ENCODE measurements at regions not wholly inside any gene's neighbourhood (a gene's known extent, or its start where the extent isn't known, plus 50 kb on each side); places are given as distances from the start of the nearest gene placed in this dataset.

DNA sequence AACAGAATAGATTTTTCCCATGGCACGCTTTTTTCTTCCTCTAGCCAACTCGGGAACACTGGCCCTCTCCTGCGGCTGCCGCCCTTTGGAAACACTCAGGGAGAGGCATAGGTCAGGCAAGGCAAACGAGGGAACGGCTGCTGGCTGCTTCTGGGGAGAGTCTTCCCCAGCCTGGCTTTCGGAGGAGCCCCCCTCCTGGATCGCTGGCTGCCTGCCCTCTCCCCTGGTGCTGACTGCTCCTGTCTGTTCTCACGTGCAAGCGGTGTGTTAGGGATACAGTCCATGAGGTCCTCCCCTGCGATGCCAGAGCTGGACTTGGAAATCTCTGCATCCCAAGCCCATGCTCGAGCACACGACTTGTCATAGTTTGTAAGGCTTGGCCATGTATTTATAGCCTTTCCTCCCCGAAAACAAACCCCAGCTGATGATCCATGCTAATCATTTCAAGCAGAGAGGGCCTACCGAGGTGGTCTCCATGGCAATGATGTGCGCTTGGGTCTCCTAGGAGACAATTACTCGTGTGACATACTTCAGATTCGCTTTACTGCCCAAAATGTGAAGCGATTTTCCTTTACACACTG, 315.6 kb upstream of the ATP10A start:
- Histone ChIP-seq H3K4me3 (no peak overlapping the region), H3K4me1 (ENCODE audit: control insufficient read depth in 5 of 5, insufficient read depth in 5 of 5, low read length in 5 of 5) (no peaks in the 10 kb centered on the region), H3K27me3 (ENCODE audit: control insufficient read depth in 3 of 3, insufficient read depth in 3 of 3, low read length in 2 of 3) (no peaks in the 10 kb centered on the region), H3K9ac (ENCODE audit: insufficient read depth in 1 of 2, low read length in 2 of 2) (no peak overlapping the region), H3K36me3 (ENCODE audit: control insufficient read depth in 4 of 4, insufficient read depth in 4 of 4, low read length in 4 of 4) (no peaks in the 10 kb centered on the region), H3K9me3 (ENCODE audit: control insufficient read depth in 4 of 4, insufficient read depth in 3 of 4, low read length in 3 of 4) (peaks cover 0 to 2% (median 0%) of the 10 kb centered on the region in 4 donors), H3K27ac (ENCODE audit: low read depth in 1 of 2, low read length in 1 of 2) (no peak overlapping the region)
- 60 to 69% methylated on average over 19 of the region's 19 CpGs for WGBS, 2 donors
- peak in 1 of 3 donors; percentile 14 for DNase-seq
- TF ChIP-seq, protein P1, sequence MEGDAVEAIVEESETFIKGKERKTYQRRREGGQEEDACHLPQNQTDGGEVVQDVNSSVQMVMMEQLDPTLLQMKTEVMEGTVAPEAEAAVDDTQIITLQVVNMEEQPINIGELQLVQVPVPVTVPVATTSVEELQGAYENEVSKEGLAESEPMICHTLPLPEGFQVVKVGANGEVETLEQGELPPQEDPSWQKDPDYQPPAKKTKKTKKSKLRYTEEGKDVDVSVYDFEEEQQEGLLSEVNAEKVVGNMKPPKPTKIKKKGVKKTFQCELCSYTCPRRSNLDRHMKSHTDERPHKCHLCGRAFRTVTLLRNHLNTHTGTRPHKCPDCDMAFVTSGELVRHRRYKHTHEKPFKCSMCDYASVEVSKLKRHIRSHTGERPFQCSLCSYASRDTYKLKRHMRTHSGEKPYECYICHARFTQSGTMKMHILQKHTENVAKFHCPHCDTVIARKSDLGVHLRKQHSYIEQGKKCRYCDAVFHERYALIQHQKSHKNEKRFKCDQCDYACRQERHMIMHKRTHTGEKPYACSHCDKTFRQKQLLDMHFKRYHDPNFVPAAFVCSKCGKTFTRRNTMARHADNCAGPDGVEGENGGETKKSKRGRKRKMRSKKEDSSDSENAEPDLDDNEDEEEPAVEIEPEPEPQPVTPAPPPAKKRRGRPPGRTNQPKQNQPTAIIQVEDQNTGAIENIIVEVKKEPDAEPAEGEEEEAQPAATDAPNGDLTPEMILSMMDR (IDR thresholded peaks at IDR 0.05; ENCODE audit: control extremely low read depth, extremely low read depth) = no peak
- no peak for ATAC-seq (ENCODE audit: insufficient read depth, low FRiP score)

DNA sequence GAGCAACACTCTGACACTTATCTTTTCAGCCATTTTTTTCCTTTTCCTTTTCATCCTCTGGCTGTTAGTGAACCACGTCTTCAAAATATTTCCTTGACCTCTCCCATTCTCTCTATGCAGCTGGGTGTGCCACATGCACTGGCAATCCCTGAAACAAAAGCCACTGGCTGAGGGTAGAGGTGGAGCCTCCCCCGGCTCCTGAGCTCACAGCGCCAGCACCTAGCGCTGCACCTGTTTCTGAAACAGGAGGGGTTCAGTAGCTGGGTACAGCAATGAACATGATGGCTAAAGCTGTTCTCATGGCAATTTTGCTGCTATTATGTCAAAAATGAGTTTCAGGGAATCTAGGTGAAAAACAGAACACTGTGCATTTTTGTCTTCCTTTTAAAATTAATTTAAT, 314.7 kb upstream of the ATP10A start:
- H3K4me1 ChIP-seq (ENCODE audit: control insufficient read depth in 5 of 5, insufficient read depth in 5 of 5, low read length in 5 of 5) = no peaks in the 10 kb centered on the region
- 74 to 80% methylated on average over 4 of the region's 4 CpGs for WGBS, 2 donors
- ATAC-seq (ENCODE audit: insufficient read depth, low FRiP score) (no peak), DNase-seq (no peak)
- no peaks in the 10 kb centered on the region for H3K36me3 ChIP-seq (ENCODE audit: control insufficient read depth in 4 of 4, insufficient read depth in 4 of 4, low read length in 4 of 4)
- no peak overlapping the region for H3K9ac ChIP-seq (ENCODE audit: insufficient read depth in 1 of 2, low read length in 2 of 2)
- no peak overlapping the region for H3K4me3 ChIP-seq
- no peaks in the 10 kb centered on the region for H3K27me3 ChIP-seq (ENCODE audit: control insufficient read depth in 3 of 3, insufficient read depth in 3 of 3, low read length in 2 of 3)
- TF ChIP-seq, protein P1 (IDR thresholded peaks at IDR 0.05; ENCODE audit: control extremely low read depth, extremely low read depth) = no peak
- no peak overlapping the region for H3K27ac ChIP-seq (ENCODE audit: low read depth in 1 of 2, low read length in 1 of 2)
- H3K9me3 ChIP-seq (ENCODE audit: control insufficient read depth in 4 of 4, insufficient read depth in 3 of 4, low read length in 3 of 4) = peaks cover 0 to 2% (median 0%) of the 10 kb centered on the region in 4 donors

DNA sequence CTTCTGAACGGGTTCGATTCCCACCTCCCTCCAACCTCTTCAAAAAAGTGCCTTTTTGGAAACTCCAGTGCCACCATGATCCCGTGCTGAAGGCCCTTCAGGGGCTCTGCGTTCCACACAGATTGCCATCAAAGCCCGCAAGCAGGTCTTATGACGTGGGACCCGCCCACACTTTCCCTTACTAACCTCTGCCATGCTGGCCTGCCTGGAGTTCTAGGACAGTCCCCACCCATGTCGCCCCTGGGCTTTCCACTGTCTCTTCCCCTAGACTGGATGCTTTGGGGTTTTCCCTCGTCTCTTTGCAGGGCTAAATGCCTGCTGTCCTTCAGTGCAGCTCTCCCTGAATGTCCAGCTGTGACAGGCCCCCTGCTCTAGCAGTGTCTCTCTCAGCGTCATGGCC, 313.7 kb upstream of the ATP10A start:
- TF ChIP-seq, protein P1 (IDR thresholded peaks at IDR 0.05; ENCODE audit: control extremely low read depth, extremely low read depth) = no peak
- H3K4me3 ChIP-seq = no peak overlapping the region
- no peak overlapping the region for H3K9ac ChIP-seq (ENCODE audit: insufficient read depth in 1 of 2, low read length in 2 of 2)
- ATAC-seq (ENCODE audit: insufficient read depth, low FRiP score) (no peak), DNase-seq (no peak)
- H3K9me3 ChIP-seq (ENCODE audit: control insufficient read depth in 4 of 4, insufficient read depth in 3 of 4, low read length in 3 of 4) = peaks cover 0 to 2% (median 0%) of the 10 kb centered on the region in 4 donors
- WGBS, 2 donors = 77 to 81% methylated on average over 10 of the region's 10 CpGs
- no peak overlapping the region for H3K27ac ChIP-seq (ENCODE audit: low read depth in 1 of 2, low read length in 1 of 2)
- no peaks in the 10 kb centered on the region for H3K36me3 ChIP-seq (ENCODE audit: control insufficient read depth in 4 of 4, insufficient read depth in 4 of 4, low read length in 4 of 4)
- H3K4me1 ChIP-seq (ENCODE audit: control insufficient read depth in 5 of 5, insufficient read depth in 5 of 5, low read length in 5 of 5) = no peaks in the 10 kb centered on the region
- no peaks in the 10 kb centered on the region for H3K27me3 ChIP-seq (ENCODE audit: control insufficient read depth in 3 of 3, insufficient read depth in 3 of 3, low read length in 2 of 3)

DNA sequence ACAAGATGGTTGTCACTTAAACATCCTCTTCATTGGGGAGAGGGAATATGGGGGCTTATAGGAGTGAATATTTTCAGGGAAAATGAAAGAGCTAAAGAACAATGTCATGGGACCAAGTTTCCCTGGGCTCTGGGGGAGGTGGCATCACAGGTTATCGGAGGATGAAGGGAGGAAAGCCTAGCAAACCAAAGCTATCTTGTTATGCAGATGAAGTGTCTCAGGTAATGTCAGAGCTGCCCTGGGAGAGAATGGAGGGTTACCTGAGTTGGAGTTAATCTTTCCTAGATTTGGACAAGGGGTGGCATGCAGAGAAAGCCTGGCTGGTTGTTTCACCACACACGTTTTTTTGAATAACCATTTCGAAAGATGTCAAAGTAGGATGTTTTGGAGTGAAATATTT, 308.1 kb upstream of the ATP10A start:
- no peak overlapping the region for H3K9ac ChIP-seq (ENCODE audit: insufficient read depth in 1 of 2, low read length in 2 of 2)
- DNase-seq (no peak), ATAC-seq (ENCODE audit: insufficient read depth, low FRiP score) (no peak)
- no peak overlapping the region for H3K27ac ChIP-seq (ENCODE audit: low read depth in 1 of 2, low read length in 1 of 2)
- TF ChIP-seq, protein P1 (IDR thresholded peaks at IDR 0.05; ENCODE audit: control extremely low read depth, extremely low read depth) = no peak
- H3K9me3 ChIP-seq (ENCODE audit: control insufficient read depth in 4 of 4, insufficient read depth in 3 of 4, low read length in 3 of 4) = no peaks in the 10 kb centered on the region
- no peaks in the 10 kb centered on the region for H3K4me1 ChIP-seq (ENCODE audit: control insufficient read depth in 5 of 5, insufficient read depth in 5 of 5, low read length in 5 of 5)
- H3K27me3 ChIP-seq (ENCODE audit: control insufficient read depth in 3 of 3, insufficient read depth in 3 of 3, low read length in 2 of 3) = no peaks in the 10 kb centered on the region
- no peak overlapping the region for H3K4me3 ChIP-seq
- no peaks in the 10 kb centered on the region for H3K36me3 ChIP-seq (ENCODE audit: control insufficient read depth in 4 of 4, insufficient read depth in 4 of 4, low read length in 4 of 4)
- 69 to 75% methylated on average over 3 of the region's 3 CpGs for WGBS, 2 donors

Data from lung (tissue), 11 donors.